NCI-H2081 (cell line): ENCODE measurements at regions not wholly inside any gene's neighbourhood (a gene's known extent, or its start where the extent isn't known, plus 50 kb on each side); places are given as distances from the start of the nearest gene placed in this dataset.

Experiments used
- DNase-seq, 2 experiments: peaks; one replicate each; lab custom pipeline; 2025; lab: John Stamatoyannopoulos, UW

DNA sequence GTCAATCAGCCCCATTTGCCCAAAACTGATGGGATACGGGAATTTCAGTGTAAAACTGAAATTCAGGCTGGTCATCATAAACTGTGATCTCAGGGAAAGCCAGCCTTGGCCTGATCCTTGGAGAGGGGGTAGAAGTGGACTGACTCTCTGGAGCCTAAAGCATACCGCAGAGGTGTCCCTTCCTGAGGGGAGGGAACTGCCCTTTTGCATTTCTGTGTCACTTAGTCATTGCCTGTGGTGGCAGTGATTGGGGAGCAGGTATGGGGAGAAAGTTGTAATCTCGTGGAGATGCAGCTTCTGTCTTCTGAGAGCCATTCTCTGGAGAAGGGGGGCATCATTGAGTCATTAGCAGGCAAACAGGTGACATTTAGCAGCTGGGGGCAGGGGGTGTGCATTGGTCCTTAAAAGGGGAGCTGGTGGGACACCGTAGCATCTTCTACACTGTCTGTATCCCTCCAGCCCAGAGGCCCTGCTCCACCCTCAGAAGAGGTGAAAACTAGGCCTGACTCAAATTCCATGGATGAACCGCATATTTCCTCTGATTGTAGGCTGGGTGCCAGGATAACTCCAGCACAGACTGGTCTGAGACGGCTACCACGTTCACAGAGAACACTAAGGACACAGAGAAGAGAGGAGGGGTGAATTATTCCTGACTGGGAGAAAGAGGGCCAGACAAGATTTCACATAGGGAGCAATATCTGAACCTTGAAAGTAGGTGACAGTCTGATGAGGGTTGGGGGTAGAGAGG, 143.3 kb downstream of the SEC61B start:
- no peak for DNase-seq

DNA sequence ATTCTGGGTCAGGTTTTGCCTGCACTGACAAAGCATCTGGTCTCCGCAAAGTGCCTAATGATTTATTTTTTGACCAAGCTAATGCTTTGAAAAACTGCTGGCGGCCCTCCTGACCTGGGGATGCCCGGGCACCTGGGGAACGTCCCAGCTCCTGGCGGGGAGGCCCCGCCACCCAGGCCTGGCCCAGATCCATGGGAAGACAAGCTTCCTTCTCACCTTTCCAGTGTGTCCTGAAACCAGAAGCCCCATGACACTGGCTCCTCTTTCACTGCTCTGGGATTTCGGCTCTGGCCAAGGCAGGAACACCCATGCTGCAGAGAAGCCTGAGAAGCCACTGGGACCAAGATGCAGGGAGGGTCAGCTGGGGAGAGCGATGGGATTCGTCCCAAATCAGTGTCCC, 144.1 kb downstream of the SEC61B start:
- no peak for DNase-seq

DNA sequence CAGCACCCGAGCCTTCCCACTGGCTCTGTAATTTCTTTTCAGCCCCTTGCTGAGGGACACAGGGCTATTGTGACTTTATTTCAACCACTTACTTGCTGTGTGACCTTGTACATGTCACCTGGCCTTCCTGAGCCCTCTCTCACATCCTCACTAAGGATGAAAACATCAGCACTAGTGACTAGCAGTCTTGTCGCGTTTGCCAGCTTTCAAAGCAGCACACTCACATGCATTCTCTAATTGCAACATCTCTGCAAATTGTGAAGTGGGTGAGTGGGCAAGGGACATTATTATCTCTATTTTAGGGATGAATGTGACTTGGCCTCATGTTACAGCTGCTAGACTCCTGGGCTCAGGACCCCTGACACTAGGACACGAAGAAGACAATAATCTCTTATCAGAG, 144.5 kb downstream of the SEC61B start:
- DNase-seq = no peak

DNA sequence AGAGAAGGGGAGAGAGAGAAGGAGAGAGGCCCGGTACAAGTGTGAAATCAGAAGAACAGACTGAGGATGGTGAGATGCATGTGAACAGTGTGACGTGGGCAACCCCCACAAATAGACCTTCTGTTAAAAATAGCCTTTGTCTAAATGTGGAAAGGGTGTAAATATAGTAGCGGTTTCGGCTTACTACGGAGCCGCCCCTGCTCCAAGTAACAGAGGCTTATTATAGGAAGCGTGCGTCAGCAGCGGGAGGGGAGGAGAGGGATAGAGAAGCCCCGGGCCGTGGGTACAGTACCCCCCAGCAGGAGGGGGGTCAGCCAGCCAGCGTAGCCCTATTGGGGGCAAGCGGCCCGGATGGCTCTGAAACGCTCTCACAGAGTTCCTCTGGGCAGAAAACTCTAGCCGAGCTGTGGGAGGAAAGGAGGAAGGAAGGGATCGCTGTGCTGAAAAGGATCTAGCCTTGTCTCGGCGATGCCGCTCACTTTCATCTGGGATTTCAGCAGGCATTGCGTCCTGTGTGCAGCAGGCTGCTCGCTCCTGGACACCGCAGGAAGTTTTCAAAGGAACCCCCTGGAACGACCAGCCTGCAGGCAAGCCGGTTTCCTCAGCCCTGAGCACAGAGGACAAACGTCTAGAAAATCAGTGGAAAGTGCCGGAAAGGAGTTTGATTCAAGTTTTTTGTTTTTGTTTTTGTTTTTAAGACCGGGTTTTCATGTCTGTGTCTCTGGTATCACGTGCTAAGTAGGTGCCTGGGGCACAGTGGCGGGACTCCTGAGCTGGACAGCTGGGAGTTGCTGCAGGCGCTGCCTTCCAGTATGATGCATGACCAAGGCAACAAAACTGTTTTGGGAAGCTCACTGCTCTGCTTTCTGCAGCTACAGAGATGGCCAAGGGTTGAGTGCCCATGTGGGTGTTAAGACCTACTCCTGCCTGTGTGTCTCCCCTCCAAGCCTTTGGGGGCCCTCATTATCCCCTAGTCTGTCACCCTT, 146.6 kb downstream of the SEC61B start:
- no peak for DNase-seq

GRCh38 chr9:99369327-99369722, 147.2 kb downstream of the SEC61B start:
- DNase-seq = no peak

DNA sequence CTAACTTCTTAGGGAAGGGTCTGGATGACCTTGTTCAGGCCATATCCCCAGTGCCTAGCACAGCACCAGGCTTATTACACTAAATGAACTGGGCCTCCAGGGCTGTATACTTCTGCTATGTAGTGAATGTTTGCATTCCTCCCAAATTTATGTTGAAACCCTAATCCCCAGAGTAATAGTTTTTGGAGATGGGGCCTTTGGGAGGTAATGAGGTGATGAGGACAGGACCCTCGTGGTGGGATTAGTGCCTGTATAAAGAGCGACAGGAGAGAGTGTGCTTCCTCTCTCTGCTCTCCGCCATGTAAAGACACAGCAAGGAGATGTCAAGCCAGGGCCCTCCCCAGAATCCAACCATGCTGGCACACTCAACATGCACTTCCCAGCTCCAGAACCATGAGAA, 148.3 kb downstream of the SEC61B start:
- no peak for DNase-seq

GRCh38 chr9:99371376-99371775, 149.3 kb downstream of the SEC61B start:
- DNase-seq = no peak

GRCh38 chr9:99373912-99374311, 151.8 kb downstream of the SEC61B start:
- DNase-seq = no peak

DNA sequence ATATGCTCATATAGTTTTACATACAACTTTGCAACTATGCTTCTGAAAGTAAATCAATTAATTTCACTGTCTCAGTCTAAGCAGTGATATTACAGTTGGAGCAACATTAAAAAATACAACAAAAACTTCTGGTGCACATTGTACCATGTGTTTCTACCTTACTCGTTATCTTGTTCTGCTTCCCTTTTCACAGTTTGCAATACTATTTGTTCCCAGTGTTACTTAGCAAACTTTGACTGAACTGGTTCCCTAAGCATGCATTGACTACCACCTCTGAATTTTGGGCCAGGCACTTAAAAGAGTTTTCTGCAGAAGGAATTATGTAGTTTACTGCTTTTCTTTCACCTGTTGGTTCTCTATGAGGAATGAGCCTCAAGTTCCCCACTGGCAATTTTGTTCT, 152.7 kb downstream of the SEC61B start:
- no peak for DNase-seq

- DNase-seq = no peak
These were observed 153.4 kb downstream of the SEC61B start for GRCh38 chr9:99375481-99375880.

GRCh38 chr9:99377790-99378775, 156.0 kb downstream of the SEC61B start:
- DNase-seq = no peak

DNA sequence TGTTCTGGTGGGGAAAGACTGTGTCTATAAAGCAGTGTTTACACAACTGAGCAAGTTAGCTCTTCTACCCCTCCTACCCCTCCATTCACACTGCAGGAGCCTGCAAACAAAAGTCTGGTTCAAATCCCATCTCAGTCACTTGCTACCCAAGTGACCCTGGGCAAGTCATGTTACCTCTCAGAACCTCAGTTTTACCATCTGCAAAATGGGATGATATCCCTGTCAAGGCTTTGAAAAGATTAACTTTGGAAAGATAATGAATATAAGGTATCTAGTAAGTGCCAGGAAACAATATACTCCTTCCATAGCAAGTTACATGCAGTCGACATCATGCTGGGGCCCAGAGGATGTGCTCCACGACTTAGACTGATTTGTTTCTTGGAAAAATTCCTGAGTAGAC, 161.5 kb downstream of the SEC61B start:
- DNase-seq = no peak

GRCh38 chr9:99385215-99385614, 163.1 kb downstream of the SEC61B start:
- no peak for DNase-seq

DNA sequence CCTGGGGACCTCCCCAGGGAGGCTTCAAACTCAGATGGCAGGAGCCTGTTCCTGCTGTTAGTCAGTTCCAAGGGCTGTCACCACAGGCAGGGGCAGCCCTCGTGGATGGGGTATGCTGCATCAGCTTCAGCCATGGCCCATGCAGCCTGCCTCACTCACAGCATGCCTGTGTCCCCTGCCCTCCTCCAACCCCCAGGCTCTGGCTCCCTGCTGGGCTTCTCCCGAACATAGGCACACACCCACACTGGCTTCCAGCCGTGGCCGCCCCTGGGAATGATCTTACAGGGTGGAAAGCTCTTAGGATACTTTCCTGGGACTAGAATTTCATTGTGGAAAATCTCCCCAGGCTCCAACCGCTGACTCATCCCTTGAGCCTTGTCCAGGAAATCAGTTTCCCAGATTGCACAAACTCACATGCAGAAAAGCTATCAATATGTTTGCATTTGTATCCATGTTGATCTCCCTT, 163.8 kb downstream of the SEC61B start:
- DNase-seq = no peak

DNA sequence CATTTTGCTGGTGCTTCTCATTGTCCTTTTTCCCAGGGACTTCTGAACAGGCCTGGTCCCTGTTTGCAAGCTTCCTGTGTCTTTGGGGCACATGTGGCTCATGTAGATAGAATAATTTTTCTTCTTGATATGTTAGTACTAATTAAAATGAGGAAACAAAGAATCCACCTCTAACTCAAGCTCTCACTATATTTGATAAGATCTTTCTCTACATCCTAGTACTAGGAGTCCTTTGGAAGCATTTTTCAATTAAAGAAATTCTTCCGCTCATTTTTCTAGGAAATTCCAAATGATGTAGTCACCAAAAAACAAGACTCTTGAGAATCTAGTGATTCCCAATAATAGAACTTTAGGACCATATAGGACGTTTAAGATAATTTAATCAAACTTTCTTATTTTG, 165.3 kb downstream of the SEC61B start:
- DNase-seq = no peak

DNA sequence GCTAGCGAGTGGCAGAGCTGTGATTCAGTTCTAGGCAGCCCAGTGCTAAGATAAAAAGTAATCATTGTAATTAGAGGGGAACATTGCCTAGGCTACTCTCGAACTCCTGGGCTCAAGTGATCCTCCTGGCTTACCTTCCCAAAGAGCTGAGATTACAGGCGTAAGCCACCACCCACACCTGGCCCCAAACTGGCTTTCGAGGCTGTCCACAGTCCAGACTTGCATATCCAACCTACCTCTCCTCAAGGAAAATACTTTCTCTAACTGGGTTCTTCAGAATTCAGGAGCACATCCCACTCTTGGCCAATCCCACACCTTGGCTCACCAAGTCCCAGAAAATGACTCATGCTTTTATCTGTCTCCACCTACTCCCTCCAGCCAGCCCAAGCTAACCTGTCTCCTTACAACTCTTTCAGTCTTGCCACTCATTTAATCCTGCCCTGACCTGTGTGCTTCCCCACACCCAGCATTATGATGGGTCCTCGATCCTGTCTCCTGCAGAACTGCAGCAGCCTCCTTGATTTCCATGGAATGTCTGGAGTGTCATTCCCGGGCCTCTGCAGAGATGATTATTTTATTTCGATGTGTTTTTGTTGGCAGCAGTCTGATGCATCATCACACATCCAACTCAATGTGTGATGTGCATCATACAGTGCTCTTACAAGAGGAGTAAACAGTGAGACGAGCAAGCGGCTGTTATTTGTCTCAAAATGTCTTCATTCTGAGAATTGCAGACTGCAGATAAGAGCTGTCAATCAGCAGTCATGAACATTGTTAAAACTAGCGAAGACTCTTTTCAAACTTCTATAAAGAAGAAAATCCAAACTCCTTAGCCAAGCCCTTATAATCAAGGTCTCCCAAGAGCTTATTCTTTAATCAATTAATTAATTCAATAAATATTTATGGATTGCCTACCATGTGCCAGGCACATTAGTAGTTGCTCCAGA, 167.3 kb downstream of the SEC61B start:
- DNase-seq = no peak

GRCh38 chr9:99391937-99392594, 170.0 kb downstream of the SEC61B start:
- no peak for DNase-seq

- DNase-seq = no peak
These were observed 170.9 kb downstream of the SEC61B start for GRCh38 chr9:99392986-99393385.

GRCh38 chr9:99393993-99394392, 171.9 kb downstream of the SEC61B start:
- DNase-seq = no peak

- DNase-seq = no peak
These were observed 176.2 kb downstream of the SEC61B start for GRCh38 chr9:99398241-99398640.
